Fibroblast of lung (primary cell): ENCODE measurements at regions not wholly inside any gene's neighbourhood (a gene's known extent, or its start where the extent isn't known, plus 50 kb on each side); places are given as distances from the start of the nearest gene placed in this dataset.

Experiments used
- DNase-seq, 2 donors: peaks; one replicate each; pipeline versions ENCODE4 v3.0.0 to v3.0.0-alpha.2; 2010; ENCODE audit warnings: low read depth in 2 of 2
- H2AFZ ChIP-seq: 2 replicates; pipeline ENCODE4 v1.5.1; 2012; ENCODE audit warnings: low read length, control low read depth, inconsistent platforms
- H3K27ac ChIP-seq: 2 replicates; pipeline ENCODE4 v1.5.1; 2011; ENCODE audit warnings: low read length, control low read depth; ENCODE audit not compliant: insufficient read depth
- H3K27me3 ChIP-seq: 2 replicates; pipeline ENCODE4 v1.5.1; 2011; ENCODE audit warnings: mild to moderate bottlenecking, low read length; ENCODE audit not compliant: control insufficient read depth, insufficient read depth
- H3K36me3 ChIP-seq: 2 replicates; pipeline ENCODE4 v1.5.1; 2011; ENCODE audit warnings: low read length; ENCODE audit not compliant: control insufficient read depth, insufficient read depth
- H3K4me1 ChIP-seq: 2 replicates; pipeline ENCODE4 v1.5.1; 2011; ENCODE audit warnings: low read length; ENCODE audit not compliant: control insufficient read depth, insufficient read depth; ENCODE audit errors: extremely low read depth
- H3K4me2 ChIP-seq: 2 replicates; pipeline ENCODE4 v1.5.1; 2011; ENCODE audit warnings: low read length, control low read depth; ENCODE audit not compliant: insufficient read depth; ENCODE audit errors: extremely low read depth
- H3K4me3 ChIP-seq, 4 experiments: fragments of 200-600 bp in 1 of 4; sonication (generic) in 1 of 4; replicated peaks in 1 of 4; 2 replicates each; pipeline ENCODE4 v1.5.1; 2011 to 2016; ENCODE audit warnings: low read length in 4 of 4, low read depth in 3 of 4, mild to moderate bottlenecking in 3 of 4, control low read depth in 2 of 4, inconsistent platforms in 1 of 4, mixed read lengths in 1 of 4; ENCODE audit not compliant: insufficient read depth in 1 of 4; ENCODE audit errors: control extremely low read depth in 1 of 4
- H3K79me2 ChIP-seq: 2 replicates; pipeline ENCODE4 v1.5.1; 2012; ENCODE audit warnings: mild to moderate bottlenecking, low read length, inconsistent platforms; ENCODE audit not compliant: control insufficient read depth, insufficient read depth
- H3K9ac ChIP-seq: 2 replicates; pipeline ENCODE4 v1.5.1; 2011; ENCODE audit warnings: mild to moderate bottlenecking, low read length, control low read depth; ENCODE audit not compliant: insufficient read depth
- H3K9me3 ChIP-seq: 2 replicates; pipeline ENCODE4 v1.5.1; 2012; ENCODE audit warnings: low read depth, low read length; ENCODE audit not compliant: control insufficient read depth, insufficient read depth
- H4K20me1 ChIP-seq: 2 replicates; pipeline ENCODE4 v1.5.1; 2011; ENCODE audit warnings: low read length; ENCODE audit not compliant: control insufficient read depth, insufficient read depth; ENCODE audit errors: extremely low read depth
- CTCF ChIP-seq, 2 donors: IDR thresholded peaks in 1 of 2; conservative IDR thresholded peaks in 1 of 2; 1 replicate in 1 of 2; 2 replicates in 1 of 2; pipeline ENCODE4 v1.5.1; 2011 to 2012; ENCODE audit warnings: low read length in 2 of 2, control low read depth in 1 of 2, inconsistent platforms in 1 of 2, low read depth in 1 of 2, mild to moderate bottlenecking in 1 of 2
- EZH2 ChIP-seq: IDR thresholded peaks from 2 replicates; pipeline ENCODE4 v1.5.1; 2012; ENCODE audit warnings: low read length, control low read depth, mild to moderate bottlenecking; ENCODE audit errors: missing control alignments

DNA sequence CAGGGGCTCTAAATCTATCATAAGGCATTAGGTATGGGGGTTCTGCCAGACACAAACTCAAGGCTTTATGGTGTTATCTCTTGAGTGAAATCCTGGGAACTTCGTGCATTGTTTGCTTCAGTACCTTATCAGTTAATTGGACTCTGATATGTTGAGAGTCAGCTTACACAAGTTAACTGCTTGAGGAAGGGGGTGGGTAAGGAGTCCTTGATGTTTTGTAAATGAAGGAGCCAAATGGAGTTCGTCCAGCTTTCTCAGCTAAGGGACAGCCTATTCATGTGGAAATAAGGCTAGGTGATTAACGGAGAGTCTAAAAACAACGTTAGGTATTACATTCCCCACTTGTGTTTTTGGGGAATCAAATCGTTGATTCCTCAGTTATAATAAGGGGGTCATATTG, 157.4 kb downstream of the TRIM27 start:
- no peaks in the 10 kb centered on the region for H3K9me3 ChIP-seq

GRCh38 chr6:28767133-28767532, 156.7 kb downstream of the TRIM27 start:
- TF ChIP-seq CTCF (conservative IDR thresholded peaks at IDR 0.05 in 1 of 2, IDR thresholded peaks at IDR 0.05 in 1 of 2; ENCODE audit: low read depth in 1 of 2, low read length in 2 of 2) = no peak
- no peak for TF ChIP-seq EZH2
- H2AFZ ChIP-seq = no peak overlapping the region
- DNase-seq = no peak
- H3K36me3 ChIP-seq = no peaks in the 10 kb centered on the region
- no peaks in the 10 kb centered on the region for H3K79me2 ChIP-seq
- H3K9me3 ChIP-seq = no peaks in the 10 kb centered on the region
- no peak overlapping the region for H3K27ac ChIP-seq
- H3K27me3 ChIP-seq = peaks cover 14% of the 10 kb centered on the region
- H3K4me1 ChIP-seq = no peaks in the 10 kb centered on the region
- no peak overlapping the region for H3K4me3 ChIP-seq
- no peaks in the 10 kb centered on the region for H4K20me1 ChIP-seq
- H3K9ac ChIP-seq = no peak overlapping the region
- no peak overlapping the region for H3K4me2 ChIP-seq

More for the DNA sequence above, 157.4 kb downstream of the TRIM27 start:
- H3K4me3 ChIP-seq = no peak overlapping the region
- H3K27me3 ChIP-seq = peaks cover 11% of the 10 kb centered on the region
- no peaks in the 10 kb centered on the region for H3K4me1 ChIP-seq
- H2AFZ ChIP-seq = no peak overlapping the region
- no peaks in the 10 kb centered on the region for H4K20me1 ChIP-seq
- no peaks in the 10 kb centered on the region for H3K36me3 ChIP-seq
- H3K4me2 ChIP-seq = no peak overlapping the region
- H3K27ac ChIP-seq = no peak overlapping the region
- TF ChIP-seq EZH2 = no peak
- TF ChIP-seq CTCF (conservative IDR thresholded peaks at IDR 0.05 in 1 of 2, IDR thresholded peaks at IDR 0.05 in 1 of 2; ENCODE audit: low read depth in 1 of 2, low read length in 2 of 2) = no peak
- no peaks in the 10 kb centered on the region for H3K79me2 ChIP-seq
- H3K9ac ChIP-seq = no peak overlapping the region
- DNase-seq = no peak

- Histone ChIP-seq H4K20me1 (no peaks in the 10 kb centered on the region), H3K4me2 (no peak overlapping the region), H3K4me3 (no peak overlapping the region), H3K36me3 (no peaks in the 10 kb centered on the region), H3K9me3 (no peaks in the 10 kb centered on the region), H3K9ac (no peak overlapping the region), H2AFZ (no peak overlapping the region), H3K79me2 (no peaks in the 10 kb centered on the region), H3K27ac (no peak overlapping the region), H3K4me1 (no peaks in the 10 kb centered on the region), H3K27me3 (peaks cover 15% of the 10 kb centered on the region)
- no peak for TF ChIP-seq EZH2
- no peak for TF ChIP-seq CTCF (conservative IDR thresholded peaks at IDR 0.05 in 1 of 2, IDR thresholded peaks at IDR 0.05 in 1 of 2; ENCODE audit: low read depth in 1 of 2, low read length in 2 of 2)
- DNase-seq = no peak
These were observed 156.1 kb downstream of the TRIM27 start for GRCh38 chr6:28767691-28768090.
